ENCODE measurements at regions not wholly inside any gene's neighbourhood (a gene's known extent, or its start where the extent isn't known, plus 50 kb on each side); places are given as distances from the start of the nearest gene placed in this dataset.

- peak overlapping the region; percentile 35 for H3K27ac ChIP-seq (ENCODE audit: low read length)
- BruUV-seq (replicated peaks), result no TSS peak
- no peaks in the 10 kb centered on the region for H3K27me3 ChIP-seq (ENCODE audit: control insufficient read depth, insufficient read depth, low read length)
- H3K9me3 ChIP-seq (ENCODE audit: control insufficient read depth, insufficient read depth, low read depth, low read length), result no peaks in the 10 kb centered on the region
- TF ChIP-seq SIN3A (IDR thresholded peaks at IDR 0.05; ENCODE audit: borderline replicate concordance, insufficient read depth, low read depth, low read length), result no peak
- no peak for TF ChIP-seq CTCF (IDR thresholded peaks at IDR 0.05)
- no peak for TF ChIP-seq POLR2AphosphoS5 (IDR thresholded peaks at IDR 0.05; ENCODE audit: low read depth, low read length)
- TF ChIP-seq TCF7L2 (IDR thresholded peaks at IDR 0.05; ENCODE audit: low read depth, low read length), result no peak
- no peak for TF ChIP-seq REST (IDR thresholded peaks at IDR 0.05; ENCODE audit: insufficient read depth in 1 of 2, low read depth in 2 of 2, low read length in 1 of 2)
- H3K36me3 ChIP-seq (ENCODE audit: control insufficient read depth, insufficient read depth, low read length), result no peaks in the 10 kb centered on the region
- DNase-seq (ENCODE audit: low read depth, low spot score) (no peak), ATAC-seq (peak; percentile 85)
- ChIA-PET POLR2A (no interaction called here), CTCF (interaction anchor here (0.7 kb wide), 1 partner anchor 31 kb away, joined by 4 read pairs; no protein-coding TSS in a partner anchor)
- peaks cover 11% of the 10 kb centered on the region; the same call in 1 of the 2 replicates for H3K4me1 ChIP-seq (ENCODE audit: control insufficient read depth, insufficient read depth, low read length)
- intact Hi-C loops (cut with micrococcal nuclease; ENCODE audit: unreplicated experiment) (no loop called here), in situ Hi-C loops (cut with HindIII; ENCODE audit: low pct_unique_long_range_greater_than_20kb, low sequenced_read_pairs) (no loop called here)
- peak overlapping the region; percentile 30 to 51 for H3K4me3 ChIP-seq (ENCODE audit: low read depth in 2 of 2, low read length in 2 of 2)
Observed at GRCh38 chr15:99486371-99487336, 79.1 kb upstream of the MEF2A start.

GRCh38 chr15:99487337-99487730 lies 78.5 kb upstream of the MEF2A start:
- no peaks in the 10 kb centered on the region for H3K27me3 ChIP-seq (ENCODE audit: control insufficient read depth, insufficient read depth, low read length)
- TF ChIP-seq CTCF (IDR thresholded peaks at IDR 0.05) (no peak), POLR2AphosphoS5 (IDR thresholded peaks at IDR 0.05; ENCODE audit: low read depth, low read length) (no peak), REST (IDR thresholded peaks at IDR 0.05; ENCODE audit: insufficient read depth in 1 of 2, low read depth in 2 of 2, low read length in 1 of 2) (no peak), SIN3A (IDR thresholded peaks at IDR 0.05; ENCODE audit: borderline replicate concordance, insufficient read depth, low read depth, low read length) (no peak), TCF7L2 (IDR thresholded peaks at IDR 0.05; ENCODE audit: low read depth, low read length) (no peak)
- in situ Hi-C loops (cut with HindIII; ENCODE audit: low pct_unique_long_range_greater_than_20kb, low sequenced_read_pairs), result no loop called here
- no TSS peak for BruUV-seq (replicated peaks)
- H3K4me3 ChIP-seq (ENCODE audit: low read depth in 2 of 2, low read length in 2 of 2), result peak overlapping the region in 1 of 2 experiments; percentile 51; a peak in 1 of 4 replicates
- ATAC-seq (no peak), DNase-seq (ENCODE audit: low read depth, low spot score) (no peak)
- peaks cover 11% of the 10 kb centered on the region; the same call in 1 of the 2 replicates for H3K4me1 ChIP-seq (ENCODE audit: control insufficient read depth, insufficient read depth, low read length)
- peak overlapping the region; percentile 35; the same call in 1 of the 2 replicates for H3K27ac ChIP-seq (ENCODE audit: low read length)
- ChIA-PET CTCF (interaction anchor here (0.7 kb wide), 1 partner anchor 32 kb away, joined by 4 read pairs; no protein-coding TSS in a partner anchor), POLR2A (no interaction called here)
- intact Hi-C loops (cut with micrococcal nuclease; ENCODE audit: unreplicated experiment), result no loop called here
- H3K36me3 ChIP-seq (ENCODE audit: control insufficient read depth, insufficient read depth, low read length), result no peaks in the 10 kb centered on the region
- no peaks in the 10 kb centered on the region for H3K9me3 ChIP-seq (ENCODE audit: control insufficient read depth, insufficient read depth, low read depth, low read length)
